Fibroblast of pulmonary artery (primary cell): ENCODE measurements at regions not wholly inside any gene's neighbourhood (a gene's known extent, or its start where the extent isn't known, plus 50 kb on each side); places are given as distances from the start of the nearest gene placed in this dataset.
A peak's percentile ranks its signal among the peaks of the same experiment; 100 is the strongest.

Experiments
- DNase-seq: peaks from one replicate; pipeline ENCODE4 v3.0.0-alpha.2; 2010; ENCODE audit warnings: low read depth
- H3K4me3 ChIP-seq: replicated peaks from 2 replicates; pipeline ENCODE4 v1.5.1; 2011; ENCODE audit warnings: low read depth, mild to moderate bottlenecking, control low read depth, low read length, moderate library complexity
- TF ChIP-seq, protein P1 (sequence below): IDR thresholded peaks from 2 replicates; pipeline ENCODE4 v1.5.1; 2011; ENCODE audit warnings: mild to moderate bottlenecking, control low read depth, low read length, inconsistent platforms; ENCODE audit errors: missing control alignments

DNA sequence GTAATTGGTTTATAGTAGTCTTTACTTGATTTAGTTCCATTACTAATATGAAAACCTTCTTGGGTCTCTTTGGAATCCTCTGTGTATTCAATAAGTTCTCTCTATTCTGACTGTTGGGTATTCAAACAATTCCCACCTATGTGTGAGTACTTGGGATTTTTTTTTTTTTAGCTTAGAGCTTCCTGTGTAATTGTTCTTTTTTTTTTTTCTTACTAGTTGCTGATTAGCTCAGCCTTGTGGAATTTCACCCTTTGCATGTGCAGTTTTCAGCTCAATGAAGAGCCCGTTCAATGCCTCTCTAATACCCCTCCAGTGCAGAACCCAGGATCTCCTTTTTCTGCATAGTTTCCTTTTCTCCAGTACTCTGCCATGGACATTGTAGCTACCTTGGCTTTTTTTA lies 339.1 kb upstream of the GALNT5 start:
- TF ChIP-seq, protein P1, sequence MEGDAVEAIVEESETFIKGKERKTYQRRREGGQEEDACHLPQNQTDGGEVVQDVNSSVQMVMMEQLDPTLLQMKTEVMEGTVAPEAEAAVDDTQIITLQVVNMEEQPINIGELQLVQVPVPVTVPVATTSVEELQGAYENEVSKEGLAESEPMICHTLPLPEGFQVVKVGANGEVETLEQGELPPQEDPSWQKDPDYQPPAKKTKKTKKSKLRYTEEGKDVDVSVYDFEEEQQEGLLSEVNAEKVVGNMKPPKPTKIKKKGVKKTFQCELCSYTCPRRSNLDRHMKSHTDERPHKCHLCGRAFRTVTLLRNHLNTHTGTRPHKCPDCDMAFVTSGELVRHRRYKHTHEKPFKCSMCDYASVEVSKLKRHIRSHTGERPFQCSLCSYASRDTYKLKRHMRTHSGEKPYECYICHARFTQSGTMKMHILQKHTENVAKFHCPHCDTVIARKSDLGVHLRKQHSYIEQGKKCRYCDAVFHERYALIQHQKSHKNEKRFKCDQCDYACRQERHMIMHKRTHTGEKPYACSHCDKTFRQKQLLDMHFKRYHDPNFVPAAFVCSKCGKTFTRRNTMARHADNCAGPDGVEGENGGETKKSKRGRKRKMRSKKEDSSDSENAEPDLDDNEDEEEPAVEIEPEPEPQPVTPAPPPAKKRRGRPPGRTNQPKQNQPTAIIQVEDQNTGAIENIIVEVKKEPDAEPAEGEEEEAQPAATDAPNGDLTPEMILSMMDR: no peak
- DNase-seq: peak; percentile 53
- no peak overlapping the region for H3K4me3 ChIP-seq

DNA sequence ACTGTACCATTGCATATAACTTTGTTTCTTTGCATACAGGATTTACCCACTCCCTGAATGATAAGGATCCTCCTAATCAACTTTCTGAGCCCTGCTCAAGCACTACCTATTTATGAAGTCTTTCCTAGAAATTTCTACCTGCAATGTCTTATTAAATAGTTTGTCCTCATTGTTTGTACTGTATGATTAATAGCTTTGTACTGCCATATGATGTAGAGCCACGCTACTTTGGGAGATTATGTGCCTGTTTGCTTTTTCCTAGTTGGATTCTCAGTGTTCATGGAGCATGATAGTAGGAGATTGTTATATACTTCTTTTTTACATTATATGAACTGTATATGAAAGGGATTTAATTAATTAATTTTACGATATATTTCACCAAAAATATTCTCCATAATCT lies 327.1 kb upstream of the GALNT5 start:
- TF ChIP-seq, protein P1: no peak
- DNase-seq: no peak
- no peak overlapping the region for H3K4me3 ChIP-seq

DNA sequence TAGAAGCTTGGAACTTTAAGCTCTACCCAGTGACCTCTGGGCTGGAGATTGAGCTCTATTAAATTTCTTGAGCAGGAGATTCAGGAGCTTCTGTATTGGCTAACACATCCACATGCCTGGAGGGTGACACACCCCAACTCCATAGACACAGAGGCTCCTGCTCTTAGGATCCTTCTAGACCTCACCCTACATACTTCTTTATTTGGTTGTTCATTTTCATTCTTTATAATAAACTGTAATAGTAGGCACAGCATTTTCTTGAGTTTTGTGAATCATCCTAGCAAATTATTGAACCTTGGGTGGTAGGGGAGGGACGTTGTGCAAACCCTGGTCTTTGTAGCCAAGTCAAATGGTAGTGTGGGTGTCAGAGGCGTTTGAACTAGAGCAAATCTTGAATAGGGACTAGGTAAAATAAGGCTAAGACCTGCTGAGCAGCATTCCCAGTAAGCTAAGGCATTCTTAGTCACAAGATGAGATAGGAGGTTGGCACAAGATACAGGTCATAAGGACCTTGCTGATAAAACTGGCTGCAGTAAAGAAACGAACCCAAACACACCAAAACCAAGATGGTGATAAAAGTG lies 323.8 kb upstream of the GALNT5 start:
- DNase-seq: no peak
- H3K4me3 ChIP-seq: no peak overlapping the region
- TF ChIP-seq, protein P1: no peak

DNA sequence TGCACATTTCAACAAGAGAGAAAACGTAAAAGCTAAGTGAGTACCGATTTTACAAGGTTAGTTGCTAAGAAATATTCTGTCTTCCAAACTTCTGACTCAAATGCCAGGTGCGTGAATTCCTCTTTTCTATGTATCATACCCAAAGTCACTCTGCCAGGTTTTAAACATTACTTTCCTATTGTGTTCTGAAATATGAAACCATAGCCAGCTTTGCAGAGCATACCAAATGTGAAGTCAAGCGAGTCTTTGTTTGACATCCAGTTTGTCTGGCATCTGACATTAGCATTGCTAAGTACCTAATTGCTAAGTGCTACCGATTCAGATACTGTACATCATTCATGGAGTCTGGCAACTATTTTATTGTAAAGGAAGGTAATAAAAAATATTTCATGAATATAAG lies 321.9 kb upstream of the GALNT5 start:
- DNase-seq: no peak
- TF ChIP-seq, protein P1: no peak
- no peak overlapping the region for H3K4me3 ChIP-seq

DNA sequence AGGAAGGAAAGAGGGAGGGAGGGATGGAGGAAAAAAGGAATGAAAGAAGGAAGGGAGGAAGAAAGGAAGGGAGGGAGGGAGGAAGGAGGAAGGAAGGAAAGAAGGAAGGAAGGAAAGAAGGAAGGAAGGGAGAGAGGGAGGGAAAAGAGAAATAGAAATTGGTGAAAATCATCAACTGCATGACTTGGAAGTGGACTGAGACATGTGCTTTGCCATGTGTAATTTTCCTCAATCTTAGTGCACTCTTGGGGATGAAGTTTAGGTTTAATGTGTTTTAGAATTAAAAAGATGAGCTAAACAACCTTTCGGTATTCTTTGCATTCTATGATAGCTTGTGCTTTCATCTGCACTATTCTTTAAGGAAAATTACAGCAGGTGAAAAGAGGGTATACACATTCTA lies 320.1 kb upstream of the GALNT5 start:
- no peak overlapping the region for H3K4me3 ChIP-seq
- TF ChIP-seq, protein P1: no peak
- no peak for DNase-seq

DNA sequence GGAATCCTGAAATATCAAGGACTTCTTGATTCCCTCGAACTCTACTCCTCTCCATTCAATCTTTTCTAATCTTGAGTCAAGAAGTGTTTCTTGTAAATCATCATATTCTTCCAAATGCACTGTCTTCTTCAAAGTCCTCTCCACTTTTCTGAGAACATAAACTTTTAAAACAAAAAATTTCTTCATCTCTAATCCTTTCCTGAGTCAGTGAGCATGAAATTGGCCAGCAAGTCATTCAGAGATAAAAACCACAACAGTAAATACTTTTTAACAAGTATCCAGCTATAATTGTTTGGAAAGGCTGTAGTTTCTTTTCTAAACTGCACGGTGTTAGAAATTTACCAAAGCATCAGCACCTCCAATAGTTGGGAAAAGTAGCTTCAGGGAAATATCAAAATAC lies 312.6 kb upstream of the GALNT5 start:
- no peak overlapping the region for H3K4me3 ChIP-seq
- no peak for DNase-seq
- TF ChIP-seq, protein P1: no peak

DNA sequence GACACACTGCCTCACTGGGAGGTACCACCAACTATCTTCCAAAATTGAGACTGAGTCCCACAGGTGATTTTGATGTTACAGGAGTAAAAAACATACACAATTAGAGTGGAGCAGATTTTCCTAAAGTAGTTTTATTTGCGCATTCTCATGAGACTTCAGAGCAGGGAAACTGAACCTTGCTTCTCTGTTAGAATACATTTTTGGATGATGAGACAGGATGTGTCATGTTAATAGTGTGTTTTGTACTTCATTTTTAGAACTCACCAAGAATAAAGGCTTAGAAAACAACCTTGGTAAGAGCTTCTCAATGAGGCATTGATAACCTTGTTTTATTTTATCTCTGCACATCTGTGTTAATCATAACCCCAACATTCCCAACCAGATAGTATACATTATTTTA lies 310.2 kb upstream of the GALNT5 start:
- TF ChIP-seq, protein P1: no peak
- no peak overlapping the region for H3K4me3 ChIP-seq
- DNase-seq: no peak
